ENCODE measurements at regions not wholly inside any gene's neighbourhood (a gene's known extent, or its start where the extent isn't known, plus 50 kb on each side); places are given as distances from the start of the nearest gene placed in this dataset.

DNA sequence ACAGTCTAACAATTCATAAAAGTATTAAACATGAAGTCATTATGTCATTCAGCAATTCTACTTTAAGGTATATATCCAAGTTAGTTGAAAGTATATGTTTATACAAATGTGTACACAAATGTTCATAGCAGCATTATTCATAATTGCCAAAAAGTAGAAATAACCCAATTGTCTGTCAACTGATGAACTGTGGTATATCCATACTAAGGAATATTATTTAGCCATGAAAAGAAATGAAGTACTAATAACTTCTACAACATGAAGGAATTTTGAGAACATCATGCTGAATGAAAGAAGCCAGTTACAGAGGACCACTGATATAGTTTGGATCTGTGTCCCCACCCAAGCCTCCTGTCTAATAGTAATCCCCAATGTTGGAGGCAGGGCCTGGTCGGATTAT lies 224.3 kb downstream of the SPATA31D1 start:
- no peak for DNase-seq (ENCODE audit: low read depth)

DNA sequence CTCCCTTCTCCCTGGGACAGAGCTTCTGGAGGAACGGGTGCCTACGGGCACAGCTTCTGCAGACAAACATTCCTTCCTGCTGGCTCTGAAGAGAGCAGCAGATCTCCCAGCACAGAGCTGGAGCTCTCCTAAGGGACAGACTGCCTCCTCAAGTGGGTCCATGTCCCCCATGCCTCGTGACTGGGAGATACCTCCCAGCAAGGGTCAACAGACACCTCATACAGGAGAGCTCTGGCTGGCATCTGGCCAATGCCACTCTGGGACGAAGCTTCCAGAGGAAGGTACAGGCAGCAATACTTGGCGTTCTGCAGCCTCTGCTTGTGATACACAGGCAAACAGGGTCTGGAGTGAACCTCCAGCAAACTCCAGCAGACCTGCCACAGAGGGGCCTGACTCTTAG lies 227.9 kb downstream of the SPATA31D1 start:
- DNase-seq (ENCODE audit: low read depth), result no peak

DNA sequence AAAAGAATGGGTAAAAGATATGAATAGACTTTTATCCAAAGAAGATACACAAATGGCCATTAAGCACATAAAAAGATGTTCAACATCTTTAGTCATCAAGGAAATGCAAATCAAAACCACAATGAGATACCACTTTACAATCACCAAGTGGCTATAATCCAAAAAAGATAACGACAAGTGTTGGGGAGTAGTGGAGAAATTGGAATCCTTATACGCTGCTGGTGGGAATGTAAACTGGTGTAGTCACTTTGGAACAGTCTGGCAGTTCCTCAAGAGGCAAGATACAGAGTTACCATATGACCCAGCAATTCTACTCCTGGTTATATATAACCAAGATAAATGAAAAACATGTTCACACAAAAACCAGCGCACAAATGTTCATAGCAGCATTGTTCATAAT lies 234.9 kb downstream of the SPATA31D1 start:
- DNase-seq (ENCODE audit: low read depth), result no peak

GRCh38 chr9:82231411-82231810 lies 242.8 kb downstream of the SPATA31D1 start:
- no peak for DNase-seq (ENCODE audit: low read depth)

DNA sequence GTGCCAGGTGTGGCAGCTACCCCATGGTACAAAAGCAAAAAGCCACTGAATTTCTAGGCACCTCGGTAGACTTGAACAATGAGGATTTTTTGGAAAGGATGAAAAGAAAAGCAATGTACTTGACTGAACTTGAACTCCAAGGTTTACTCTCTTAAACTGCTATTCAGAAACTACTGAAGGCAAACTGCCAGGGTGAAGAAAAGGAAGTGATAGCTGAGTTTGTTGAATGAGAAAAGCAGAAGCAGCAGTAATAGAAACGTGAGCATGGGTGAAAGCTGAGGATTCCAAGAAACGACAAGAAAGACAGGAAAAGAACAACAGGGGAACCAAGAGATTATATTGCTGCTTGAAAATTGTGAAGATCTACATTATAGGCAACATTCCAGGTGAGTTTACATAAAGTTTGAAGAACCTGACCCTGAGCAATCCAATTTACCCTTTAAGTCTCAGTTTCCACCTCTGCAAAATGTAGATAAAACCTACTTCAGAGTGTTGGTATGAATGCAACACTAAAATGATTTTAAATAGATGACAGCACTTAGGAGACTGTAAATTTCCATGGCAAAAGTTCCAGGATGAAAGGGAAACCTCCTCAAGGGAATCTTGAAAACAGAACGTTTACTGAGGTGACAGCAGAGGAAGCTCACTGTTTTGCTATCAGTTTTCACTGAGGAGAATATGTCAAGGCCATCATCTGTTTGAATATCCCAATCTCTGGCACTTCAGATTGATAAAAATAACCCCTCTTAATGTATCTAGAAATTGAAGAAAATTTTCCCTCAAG lies 245.8 kb downstream of the SPATA31D1 start:
- no peak for DNase-seq (ENCODE audit: low read depth)

- no peak for DNase-seq (ENCODE audit: low read depth)
Measured at GRCh38 chr9:82242285-82242963, 253.9 kb downstream of the SPATA31D1 start.

- peak; percentile 9 for DNase-seq (ENCODE audit: low read depth)
Measured at GRCh38 chr9:82247318-82247717, 258.7 kb downstream of the SPATA31D1 start.

DNA sequence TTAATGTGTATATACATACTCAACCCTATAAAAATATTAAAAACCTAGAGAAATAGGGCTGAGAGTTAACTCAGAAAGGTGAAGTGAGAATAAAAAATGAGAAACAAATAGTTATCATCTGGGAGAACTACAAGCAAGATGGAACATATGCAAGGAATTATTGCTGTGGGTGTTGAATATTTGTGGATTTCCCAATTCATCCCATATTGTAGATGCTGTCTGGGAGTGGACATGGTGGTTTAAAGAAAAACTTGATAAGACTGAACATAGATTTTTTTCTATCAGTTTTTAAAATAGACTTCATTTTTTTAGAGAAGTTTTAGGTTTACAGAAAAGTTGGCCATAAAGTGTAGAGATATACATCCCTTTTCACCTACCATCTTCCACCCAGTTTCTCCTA lies 263.5 kb downstream of the SPATA31D1 start:
- no peak for DNase-seq (ENCODE audit: low read depth)

- no peak for DNase-seq (ENCODE audit: low read depth)
Measured at GRCh38 chr9:82254646-82255367, 266.2 kb downstream of the SPATA31D1 start.

DNA sequence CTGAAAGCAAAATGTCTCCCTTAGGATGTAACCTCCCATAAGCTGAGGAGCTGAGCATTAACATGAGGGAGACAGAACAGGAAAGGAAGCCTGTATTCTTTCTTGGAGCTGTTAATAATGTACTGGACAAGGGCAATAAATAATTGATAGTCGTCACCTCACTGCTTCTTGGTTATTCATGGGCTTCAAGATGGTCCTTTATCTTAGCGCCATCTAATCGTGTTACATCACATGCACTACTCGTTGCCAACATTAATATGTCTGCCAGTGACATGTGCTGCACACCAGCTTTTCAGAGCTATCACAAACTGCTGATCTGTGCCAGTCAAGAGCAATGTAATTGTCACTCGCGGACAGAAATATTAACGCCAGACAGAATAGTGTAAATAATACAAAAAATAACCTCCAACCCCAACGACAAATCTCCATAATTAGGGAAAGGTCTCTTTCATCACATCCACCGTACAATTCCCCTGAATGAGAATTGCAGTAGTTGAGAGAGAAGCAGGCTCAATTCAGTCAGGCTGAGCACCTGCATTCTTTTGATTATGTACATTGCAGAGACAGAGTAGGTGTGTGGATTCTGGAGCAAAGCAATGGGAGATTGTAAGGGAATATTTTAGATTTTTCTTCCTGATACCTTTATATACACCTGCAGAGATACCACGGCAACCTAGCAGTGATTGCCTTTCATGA lies 267.1 kb downstream of the SPATA31D1 start:
- no peak for DNase-seq (ENCODE audit: low read depth)

- no peak for DNase-seq (ENCODE audit: low read depth)
Measured at GRCh38 chr9:82260691-82261090, 272.1 kb downstream of the SPATA31D1 start.

DNA sequence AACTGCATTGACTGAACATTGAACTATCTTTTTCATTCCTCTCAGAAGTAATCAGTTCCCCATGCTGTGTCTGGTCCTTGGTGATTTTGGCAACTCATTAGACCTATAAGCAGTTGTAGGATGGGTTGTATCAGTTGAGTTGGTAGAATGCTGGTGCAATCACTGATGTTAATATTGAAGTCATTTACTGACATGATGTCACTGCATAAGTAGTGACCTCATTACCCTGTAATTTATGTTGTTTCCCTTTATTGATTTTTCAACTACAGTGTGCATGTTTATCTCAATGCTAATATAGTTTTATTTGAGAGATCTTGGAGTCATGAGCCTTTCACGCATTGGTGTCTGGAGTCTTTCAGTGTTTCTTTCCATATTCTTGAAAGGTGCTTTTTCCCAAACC lies 275.0 kb downstream of the SPATA31D1 start:
- DNase-seq (ENCODE audit: low read depth), result no peak

DNA sequence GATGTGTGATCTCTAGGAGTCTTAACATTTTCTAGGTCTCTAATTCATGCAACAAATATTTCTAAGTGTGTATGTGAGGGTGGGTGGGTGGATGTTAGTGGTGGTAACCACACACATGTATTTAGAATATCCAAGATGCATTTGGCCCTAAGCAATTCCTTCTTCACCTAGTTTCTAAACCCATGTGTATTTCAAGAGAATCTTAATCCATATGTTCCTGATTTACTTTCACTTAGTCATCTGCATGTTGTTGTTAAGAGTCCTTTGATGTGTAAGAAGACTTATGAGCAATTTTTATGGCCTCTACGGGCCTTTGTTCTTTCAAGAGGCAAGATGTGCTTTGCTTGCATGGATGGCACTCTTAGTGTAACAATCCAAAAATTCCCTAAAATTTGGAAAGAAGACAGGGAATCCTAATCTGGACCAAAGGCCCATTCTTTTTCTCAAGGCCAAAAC lies 282.6 kb downstream of the SPATA31D1 start:
- DNase-seq (ENCODE audit: low read depth), result no peak

DNA sequence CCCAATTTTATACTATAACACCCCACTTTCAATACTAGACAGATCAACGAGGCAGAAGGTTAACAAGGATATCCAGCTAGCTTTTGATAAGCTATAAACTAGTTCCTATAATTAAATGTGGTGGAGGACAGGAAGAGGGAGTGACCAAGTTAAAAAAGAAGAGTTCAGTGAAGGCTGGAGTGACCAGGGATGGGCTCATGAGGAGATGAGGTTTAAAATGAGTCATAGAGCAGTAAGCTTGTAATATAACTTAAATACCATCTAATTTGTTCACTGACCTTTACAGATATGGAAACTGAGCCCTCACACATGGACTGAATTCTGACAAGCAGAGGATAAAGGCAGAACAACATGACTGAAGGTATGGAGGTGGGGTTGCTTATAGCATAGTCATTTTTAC lies 284.5 kb downstream of the SPATA31D1 start:
- DNase-seq (ENCODE audit: low read depth), result no peak

DNA sequence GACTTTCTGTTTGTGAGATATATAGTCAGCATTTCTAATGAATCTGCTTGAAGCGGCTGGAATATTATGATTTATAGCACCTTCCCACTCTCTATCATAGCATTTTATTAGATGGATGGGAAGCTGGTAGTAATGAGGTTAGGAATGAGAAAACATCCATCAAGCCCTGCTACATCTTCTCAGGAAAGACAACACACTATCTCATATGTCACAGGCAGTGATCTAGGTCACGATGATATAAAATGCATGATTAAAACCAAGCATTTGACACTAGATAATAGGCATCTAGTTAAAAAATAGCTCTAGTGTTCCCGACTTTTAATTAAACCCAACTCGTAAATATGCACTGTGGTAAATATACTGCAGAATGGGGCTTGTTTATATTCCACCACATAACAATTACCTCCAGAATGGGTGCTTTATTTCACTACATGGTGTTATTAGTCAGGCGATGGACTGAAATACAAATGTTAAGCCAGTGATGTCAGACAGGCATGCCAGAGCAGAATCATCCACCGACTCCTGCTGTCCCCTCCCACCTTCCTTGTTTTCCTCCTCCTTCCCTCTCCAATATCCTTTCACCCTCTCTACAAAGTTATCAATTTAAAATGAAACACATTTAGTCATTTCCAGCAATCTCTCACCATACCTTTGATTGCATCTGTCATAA lies 286.8 kb downstream of the SPATA31D1 start:
- DNase-seq (ENCODE audit: low read depth), result no peak

GRCh38 chr9:82281066-82281465 lies 292.5 kb downstream of the SPATA31D1 start:
- DNase-seq (ENCODE audit: low read depth), result no peak

DNA sequence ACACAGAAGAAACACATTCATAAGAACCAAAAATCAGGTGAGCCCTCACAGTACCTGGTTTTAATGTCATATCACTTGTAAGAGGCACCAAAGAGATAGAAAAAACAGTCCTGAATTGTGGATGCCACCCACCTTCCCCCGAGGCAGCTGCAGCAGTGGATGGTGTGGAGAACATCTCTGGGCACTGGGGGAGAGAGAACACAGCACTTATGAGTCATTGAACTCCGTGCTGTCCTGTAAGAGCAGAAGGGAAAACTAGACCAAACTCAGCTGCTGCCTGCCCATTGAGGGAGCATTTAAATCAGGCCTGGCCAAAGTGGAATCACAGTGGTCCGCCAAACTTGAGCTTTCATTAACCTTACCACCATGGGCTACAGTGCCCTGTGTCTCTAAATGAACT lies 296.2 kb downstream of the SPATA31D1 start:
- no peak for DNase-seq (ENCODE audit: low read depth)

GRCh38 chr9:82295181-82295580 lies 306.6 kb downstream of the SPATA31D1 start:
- no peak for DNase-seq (ENCODE audit: low read depth)

DNA sequence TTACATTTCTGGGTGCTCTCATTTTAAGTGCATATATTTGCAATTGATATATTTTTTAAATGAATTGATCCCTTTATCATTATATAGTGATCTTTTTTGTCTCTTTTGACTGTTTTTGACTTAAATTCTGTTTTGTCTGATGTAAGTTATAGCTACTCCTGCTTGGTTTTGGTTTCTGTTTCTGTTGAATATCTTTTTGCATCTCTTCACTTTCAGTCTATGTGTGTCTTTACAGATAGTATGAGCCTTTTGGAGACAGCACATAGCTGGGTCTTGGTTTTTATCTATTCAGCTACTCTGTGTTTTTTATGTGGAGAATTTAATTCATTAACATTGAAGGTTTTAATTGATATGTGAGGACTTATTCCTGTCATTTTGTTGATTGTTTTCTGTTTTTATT lies 311.3 kb downstream of the SPATA31D1 start:
- no peak for DNase-seq (ENCODE audit: low read depth)

DNA sequence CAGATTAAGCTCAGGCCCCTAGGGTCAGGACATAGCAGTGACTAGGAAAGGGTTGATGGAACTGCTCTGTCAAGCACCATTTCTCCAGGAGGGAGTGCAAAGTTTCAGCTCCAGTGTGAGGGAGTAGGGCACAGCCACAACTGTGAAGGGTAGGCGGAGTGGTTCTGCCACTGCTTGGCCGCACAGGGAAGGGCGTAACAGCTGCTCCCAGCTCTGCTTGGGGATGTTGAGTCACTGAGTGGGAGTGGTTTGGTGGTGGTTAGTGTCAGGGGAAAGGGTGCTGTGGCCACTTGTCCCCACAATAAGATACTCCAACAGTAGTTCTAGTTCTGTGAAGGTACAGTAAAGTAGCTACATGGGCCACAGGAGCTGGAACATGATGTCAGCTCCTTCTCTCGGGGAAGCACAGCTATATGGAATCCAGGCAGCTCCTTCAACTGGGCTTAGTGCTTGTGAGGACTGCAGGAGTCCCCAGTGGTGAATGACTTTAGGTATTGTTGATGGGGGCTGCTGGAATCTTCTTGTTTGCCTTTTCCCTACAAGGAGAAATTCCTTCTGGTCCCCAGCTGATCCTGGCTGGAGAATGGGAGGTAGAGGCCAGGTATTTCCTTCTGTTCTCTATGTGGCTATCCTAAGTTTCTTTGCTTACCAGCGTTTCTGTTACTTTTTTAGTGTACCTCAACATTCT lies 314.5 kb downstream of the SPATA31D1 start:
- DNase-seq (ENCODE audit: low read depth), result no peak

GRCh38 chr9:82308836-82309235 lies 320.3 kb downstream of the SPATA31D1 start:
- DNase-seq (ENCODE audit: low read depth), result no peak

Data from forelimb muscle (tissue), 1 donor.